ENCODE measurements at regions not wholly inside any gene's neighbourhood (a gene's known extent, or its start where the extent isn't known, plus 50 kb on each side); places are given as distances from the start of the nearest gene placed in this dataset.
"Not testable (repeated sequence)": the region's sequence is repeated elsewhere in the genome, so short reads cannot be mapped to it uniquely, and the experiment has no call there.

GRCh38 chr1:38746941-38747600 lies 112.5 kb downstream of the RRAGC start:
- DNase-seq: no peak

- DNase-seq: no peak
Observed at GRCh38 chr1:38746402-38746935, 113.1 kb downstream of the RRAGC start.

- no peak for DNase-seq
Observed at GRCh38 chr1:38745476-38746401, 113.8 kb downstream of the RRAGC start.

GRCh38 chr1:38744452-38745350 lies 114.9 kb downstream of the RRAGC start:
- no peak for DNase-seq

GRCh38 chr1:38743184-38743583 lies 116.4 kb downstream of the RRAGC start:
- no peak for DNase-seq

- DNase-seq: no peak
Observed at GRCh38 chr1:38741341-38741740, 118.2 kb downstream of the RRAGC start.

GRCh38 chr1:38740487-38740886 lies 119.1 kb downstream of the RRAGC start:
- DNase-seq: no peak

GRCh38 chr1:38738207-38738606 lies 121.4 kb downstream of the RRAGC start:
- no peak for DNase-seq

GRCh38 chr1:38736399-38736798 lies 123.2 kb downstream of the RRAGC start:
- no peak for DNase-seq

GRCh38 chr1:38735651-38736161 lies 123.9 kb downstream of the RRAGC start:
- no peak for DNase-seq

GRCh38 chr1:38733761-38734160 lies 125.8 kb downstream of the RRAGC start:
- DNase-seq: no peak

- no peak for DNase-seq
Observed at GRCh38 chr1:38730511-38731397, 128.8 kb downstream of the RRAGC start.

GRCh38 chr1:38728585-38728908 lies 131.0 kb downstream of the RRAGC start:
- DNase-seq: no peak

GRCh38 chr1:38727684-38728584 lies 131.6 kb downstream of the RRAGC start:
- no peak for DNase-seq

- not testable (repeated sequence) for DNase-seq
Observed at GRCh38 chr1:38725321-38725961, 134.1 kb downstream of the RRAGC start.

- DNase-seq: peak; percentile 10
Observed at GRCh38 chr1:38724160-38725131, 135.1 kb downstream of the RRAGC start.

- no peak for DNase-seq
Observed at GRCh38 chr1:38721816-38722215, 137.8 kb downstream of the RRAGC start.

- DNase-seq: no peak
Observed at GRCh38 chr1:38719880-38720279, 139.7 kb downstream of the RRAGC start.

- no peak for DNase-seq
Observed at GRCh38 chr1:38718031-38718430, 141.5 kb downstream of the RRAGC start.

Data from NCI-H82 (cell line).